ENCODE measurements at regions not wholly inside any gene's neighbourhood (a gene's known extent, or its start where the extent isn't known, plus 50 kb on each side); places are given as distances from the start of the nearest gene placed in this dataset.

DNA sequence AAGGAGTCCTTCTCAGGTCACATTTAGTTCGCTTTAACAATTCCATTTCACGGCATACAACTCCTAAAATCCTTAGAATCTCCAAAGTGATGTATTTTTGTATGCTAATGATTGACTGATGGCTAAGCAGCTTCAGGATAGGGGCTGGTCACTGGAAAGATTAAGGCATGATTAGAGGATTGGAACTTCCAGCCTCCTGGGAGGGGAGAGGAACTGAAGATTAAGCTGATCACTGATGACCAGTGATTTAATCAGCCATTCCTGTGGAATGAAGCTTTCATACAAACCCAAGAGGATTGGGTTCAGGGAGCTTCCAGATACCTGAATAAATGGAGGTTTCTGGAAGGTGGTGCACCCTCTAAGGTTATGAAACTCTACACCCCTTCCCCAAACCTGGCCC is 123.9 kb upstream of the CDK13 start:
- Histone ChIP-seq H2BK12ac (ENCODE audit: insufficient read length, low read depth, low read length) (no peak overlapping the region), H3K18ac (ENCODE audit: insufficient read length, low read depth, low read length) (no peak overlapping the region), H2BK5ac (ENCODE audit: insufficient read length, low read length) (no peak overlapping the region), H2BK20ac (ENCODE audit: low read depth, low read length, poor library complexity, severe bottlenecking) (no peak overlapping the region), H3K27ac (ENCODE audit: insufficient read length, low read depth, low read length) (no peak overlapping the region), H4K20me1 (ENCODE audit: control insufficient read depth, insufficient read depth, insufficient read length) (no peaks in the 10 kb centered on the region), H4K8ac (replicated peaks; ENCODE audit: insufficient read length, low read depth, low read length) (no peak overlapping the region), H4K91ac (ENCODE audit: insufficient read length, low read depth, low read length) (no peak overlapping the region), H3K23ac (ENCODE audit: insufficient read length, low read depth, low read length) (no peak overlapping the region), H3K79me2 (ENCODE audit: insufficient read depth, low read length) (no peaks in the 10 kb centered on the region), H3K27me3 (ENCODE audit: insufficient read depth, low read length) (no peaks in the 10 kb centered on the region), H3K23me2 (ENCODE audit: insufficient read length, low read depth, low read length, poor library complexity, severe bottlenecking) (no peaks in the 10 kb centered on the region), H3K4ac (ENCODE audit: low read depth, low read length) (no peak overlapping the region), H4K5ac (ENCODE audit: insufficient read length, low read depth, low read length) (no peak overlapping the region), H2BK15ac (ENCODE audit: low read depth, low read length) (no peak overlapping the region), H3K4me1 (ENCODE audit: insufficient read depth, low read length) (no peaks in the 10 kb centered on the region; the same call in 1 of the 2 replicates), H3K4me2 (ENCODE audit: insufficient read depth, insufficient read length, low read length) (no peak overlapping the region), H2AFZ (ENCODE audit: low read length) (no peak overlapping the region), H2AK5ac (ENCODE audit: insufficient read length, low read length) (no peak overlapping the region), H3K9ac (ENCODE audit: extremely low read depth, insufficient read length, low read length) (no peak overlapping the region), H3K79me1 (ENCODE audit: insufficient read depth, low read depth, low read length, poor library complexity, severe bottlenecking) (no peaks in the 10 kb centered on the region), H2BK120ac (ENCODE audit: low read depth, low read length, poor library complexity, severe bottlenecking) (no peak overlapping the region), H3K56ac (ENCODE audit: insufficient read length, low read depth, low read length) (no peak overlapping the region), H3K9me3 (ENCODE audit: control insufficient read depth, low read depth, low read length) (no peaks in the 10 kb centered on the region), H3K14ac (ENCODE audit: insufficient read depth, low read length) (no peak overlapping the region), H3T11ph (ENCODE audit: low read length) (no peak overlapping the region)
- TF ChIP-seq, protein P1, sequence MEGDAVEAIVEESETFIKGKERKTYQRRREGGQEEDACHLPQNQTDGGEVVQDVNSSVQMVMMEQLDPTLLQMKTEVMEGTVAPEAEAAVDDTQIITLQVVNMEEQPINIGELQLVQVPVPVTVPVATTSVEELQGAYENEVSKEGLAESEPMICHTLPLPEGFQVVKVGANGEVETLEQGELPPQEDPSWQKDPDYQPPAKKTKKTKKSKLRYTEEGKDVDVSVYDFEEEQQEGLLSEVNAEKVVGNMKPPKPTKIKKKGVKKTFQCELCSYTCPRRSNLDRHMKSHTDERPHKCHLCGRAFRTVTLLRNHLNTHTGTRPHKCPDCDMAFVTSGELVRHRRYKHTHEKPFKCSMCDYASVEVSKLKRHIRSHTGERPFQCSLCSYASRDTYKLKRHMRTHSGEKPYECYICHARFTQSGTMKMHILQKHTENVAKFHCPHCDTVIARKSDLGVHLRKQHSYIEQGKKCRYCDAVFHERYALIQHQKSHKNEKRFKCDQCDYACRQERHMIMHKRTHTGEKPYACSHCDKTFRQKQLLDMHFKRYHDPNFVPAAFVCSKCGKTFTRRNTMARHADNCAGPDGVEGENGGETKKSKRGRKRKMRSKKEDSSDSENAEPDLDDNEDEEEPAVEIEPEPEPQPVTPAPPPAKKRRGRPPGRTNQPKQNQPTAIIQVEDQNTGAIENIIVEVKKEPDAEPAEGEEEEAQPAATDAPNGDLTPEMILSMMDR (conservative IDR thresholded peaks at IDR 0.05) = no peak
- Mint-ChIP-seq H3K36me3 (ENCODE audit: insufficient read depth in 1 of 3, low read depth in 3 of 3) (no peaks in the 10 kb centered on the region), H3K4me1 (peaks cover 6 to 13% of the 10 kb centered on the region in 2 experiments; a peak in 2 of 4 replicates), H3K27me3 (ENCODE audit: low read depth) (peaks cover 2% of the 10 kb centered on the region), H3K9me3 (no peaks in the 10 kb centered on the region), H3K27ac (peak overlapping the region in 1 of 3 experiments; percentile 29; a peak in 1 of 7 replicates), H3K4me3 (no peak overlapping the region)
- DNase-seq = no peak
- WGBS (ENCODE audit: extremely low coverage, insufficient read length, low lambda C conversion rate) = no CpG with 5 or more reads among the region's 2 CpGs
